Cardiac muscle cell (in vitro differentiated cells and primary cell): ENCODE measurements at regions not wholly inside any gene's neighbourhood (a gene's known extent, or its start where the extent isn't known, plus 50 kb on each side); places are given as distances from the start of the nearest gene placed in this dataset.

Experiments
- DNase-seq, 2 donors: peaks; one replicate each; pipeline versions ENCODE4 v3.0.0 to v3.0.0-alpha.2; 2010 to 2017; ENCODE audit warnings: low read depth in 1 of 2, low spot score in 1 of 2
- H3K27ac ChIP-seq: fragments of 200-600 bp; sonication (generic); 2 replicates; pipeline ENCODE4 v1.5.1; 2016
- H3K27me3 ChIP-seq: fragments of 200-600 bp; sonication (generic); 2 replicates; pipeline ENCODE4 v1.6.0; 2016; ENCODE audit warnings: control low read depth
- H3K36me3 ChIP-seq: fragments of 200-600 bp; sonication (generic); 2 replicates; pipeline ENCODE4 v1.5.1; 2016; ENCODE audit warnings: control low read depth
- H3K4me1 ChIP-seq: fragments of 200-600 bp; sonication (generic); 2 replicates; pipeline ENCODE4 v1.8.1; 2017; ENCODE audit warnings: low read depth, mild to moderate bottlenecking, mixed run types
- H3K4me3 ChIP-seq: fragments of 200-600 bp; sonication (generic); 2 replicates; pipeline ENCODE4 v1.5.1; 2016; ENCODE audit warnings: mild to moderate bottlenecking
- H3K9me3 ChIP-seq: fragments of 200-600 bp; sonication (generic); 2 replicates; pipeline ENCODE4 v1.5.1; 2017; ENCODE audit warnings: low read depth, mild to moderate bottlenecking, control low read depth
- CTCF ChIP-seq: IDR thresholded peaks from 2 replicates; pipeline ENCODE4 v1.5.1; 2012; ENCODE audit warnings: low read depth, mild to moderate bottlenecking, low read length

- H3K27ac ChIP-seq, result no peak overlapping the region
- DNase-seq, result no peak
- no peak for TF ChIP-seq CTCF
These were observed 71.0 kb upstream of the ZNF280D start for GRCh38 chr15:56804279-56804678.

GRCh38 chr15:56802161-56802560 is 68.9 kb upstream of the ZNF280D start:
- Histone ChIP-seq H3K9me3 (no peaks in the 10 kb centered on the region), H3K36me3 (no peaks in the 10 kb centered on the region), H3K27ac (no peak overlapping the region), H3K4me3 (no peak overlapping the region), H3K4me1 (no peaks in the 10 kb centered on the region), H3K27me3 (no peaks in the 10 kb centered on the region)
- no peak for TF ChIP-seq CTCF
- no peak for DNase-seq

More at GRCh38 chr15:56804279-56804678, 71.0 kb upstream of the ZNF280D start:
- H3K4me1 ChIP-seq, result no peaks in the 10 kb centered on the region
- H3K36me3 ChIP-seq, result no peaks in the 10 kb centered on the region
- H3K27me3 ChIP-seq, result no peaks in the 10 kb centered on the region
- H3K9me3 ChIP-seq, result no peaks in the 10 kb centered on the region
- H3K4me3 ChIP-seq, result no peak overlapping the region

GRCh38 chr15:56798639-56799038 is 65.3 kb upstream of the ZNF280D start:
- no peaks in the 10 kb centered on the region for H3K9me3 ChIP-seq
- no peaks in the 10 kb centered on the region for H3K36me3 ChIP-seq
- no peak overlapping the region for H3K4me3 ChIP-seq
- no peak overlapping the region for H3K27ac ChIP-seq
- no peaks in the 10 kb centered on the region for H3K4me1 ChIP-seq
- TF ChIP-seq CTCF, result no peak
- no peaks in the 10 kb centered on the region for H3K27me3 ChIP-seq
- DNase-seq, result no peak

- no peaks in the 10 kb centered on the region for H3K36me3 ChIP-seq
- H3K4me1 ChIP-seq, result no peaks in the 10 kb centered on the region
- no peak for TF ChIP-seq CTCF
- no peak for DNase-seq
- no peaks in the 10 kb centered on the region for H3K27me3 ChIP-seq
- no peaks in the 10 kb centered on the region for H3K9me3 ChIP-seq
- no peak overlapping the region for H3K27ac ChIP-seq
- H3K4me3 ChIP-seq, result no peak overlapping the region
These were observed 64.5 kb upstream of the ZNF280D start for GRCh38 chr15:56797720-56798275.

GRCh38 chr15:56795502-56795901 is 62.2 kb upstream of the ZNF280D start:
- TF ChIP-seq CTCF, result no peak
- H3K4me3 ChIP-seq, result no peak overlapping the region
- H3K36me3 ChIP-seq, result no peaks in the 10 kb centered on the region
- H3K9me3 ChIP-seq, result no peaks in the 10 kb centered on the region
- H3K27ac ChIP-seq, result no peak overlapping the region
- H3K4me1 ChIP-seq, result no peaks in the 10 kb centered on the region
- no peak for DNase-seq
- H3K27me3 ChIP-seq, result no peaks in the 10 kb centered on the region
